ENCODE measurements at regions not wholly inside any gene's neighbourhood (a gene's known extent, or its start where the extent isn't known, plus 50 kb on each side); places are given as distances from the start of the nearest gene placed in this dataset.

DNA sequence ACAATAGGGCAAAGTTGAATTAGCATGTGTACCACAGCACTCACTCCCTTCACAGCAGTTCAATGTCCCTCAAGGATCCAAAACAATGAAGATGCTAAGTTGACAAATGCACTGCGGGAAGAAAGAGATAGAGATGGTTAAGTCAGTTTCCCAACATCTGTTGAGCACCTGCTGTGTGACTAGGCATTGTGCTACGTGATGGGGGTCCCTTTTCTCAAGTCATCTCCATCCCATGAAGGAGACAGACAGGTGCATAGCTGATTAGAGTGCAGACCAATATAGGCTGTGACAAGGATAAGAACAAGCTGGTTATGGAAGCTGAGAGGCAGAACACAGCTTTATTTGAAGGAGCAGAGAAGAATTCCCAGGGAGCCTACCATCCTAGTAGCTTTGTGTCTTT lies 114.2 kb downstream of the HAPSTR1 start:
- DNase-seq, result no peak
- Mint-ChIP-seq H3K4me1 (no peaks in the 10 kb centered on the region), H3K9me3 (no peaks in the 10 kb centered on the region), H3K4me3 (no peak overlapping the region), H3K36me3 (no peaks in the 10 kb centered on the region), H3K27me3 (peaks cover 16% of the 10 kb centered on the region), H3K27ac (no peak overlapping the region)

DNA sequence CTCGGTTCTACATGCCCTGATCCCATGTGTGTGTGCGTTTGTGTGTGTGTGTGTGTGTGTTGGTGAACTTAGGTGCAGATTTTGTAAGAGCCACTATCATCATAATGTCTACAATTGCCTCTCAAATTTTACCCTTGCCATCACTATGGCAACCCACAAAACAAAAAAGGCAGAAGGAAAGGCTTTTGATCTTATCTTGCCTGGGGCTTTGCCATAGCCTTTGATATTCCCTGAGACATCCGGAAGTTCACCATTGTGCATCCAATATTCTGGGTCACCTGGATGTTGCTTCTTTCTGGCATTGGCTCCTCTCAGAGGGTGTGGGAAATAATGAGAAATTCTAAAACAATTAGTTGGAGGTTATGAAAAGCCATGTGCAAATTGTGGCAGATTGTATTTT lies 114.7 kb downstream of the HAPSTR1 start:
- DNase-seq, result no peak
- no peaks in the 10 kb centered on the region for H3K36me3 Mint-ChIP-seq
- no peaks in the 10 kb centered on the region for H3K9me3 Mint-ChIP-seq
- H3K4me1 Mint-ChIP-seq, result no peaks in the 10 kb centered on the region
- H3K4me3 Mint-ChIP-seq, result no peak overlapping the region
- no peak overlapping the region for H3K27ac Mint-ChIP-seq
- H3K27me3 Mint-ChIP-seq, result peaks cover 19% of the 10 kb centered on the region

DNA sequence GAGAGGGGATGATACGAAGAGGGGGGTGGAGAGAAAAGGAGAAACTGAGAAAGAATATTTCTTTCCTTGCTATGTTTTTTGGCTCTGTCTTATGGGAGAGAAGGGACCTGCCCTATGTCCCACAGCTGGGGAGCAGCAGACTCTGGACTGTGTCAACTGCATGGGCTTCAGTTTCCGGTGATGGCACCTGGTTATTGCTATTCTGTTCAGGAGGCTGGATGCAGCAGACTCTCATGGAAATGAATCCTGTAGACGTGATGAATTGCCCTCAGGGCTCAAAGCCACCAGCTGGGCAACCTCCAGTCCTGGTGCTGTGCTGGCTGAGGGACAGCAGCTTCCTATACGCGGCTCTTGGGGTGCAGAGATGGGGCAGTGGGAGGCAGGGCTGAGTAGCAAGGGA lies 121.2 kb downstream of the HAPSTR1 start:
- Mint-ChIP-seq H3K27ac (no peak overlapping the region), H3K4me1 (no peaks in the 10 kb centered on the region)

DNA sequence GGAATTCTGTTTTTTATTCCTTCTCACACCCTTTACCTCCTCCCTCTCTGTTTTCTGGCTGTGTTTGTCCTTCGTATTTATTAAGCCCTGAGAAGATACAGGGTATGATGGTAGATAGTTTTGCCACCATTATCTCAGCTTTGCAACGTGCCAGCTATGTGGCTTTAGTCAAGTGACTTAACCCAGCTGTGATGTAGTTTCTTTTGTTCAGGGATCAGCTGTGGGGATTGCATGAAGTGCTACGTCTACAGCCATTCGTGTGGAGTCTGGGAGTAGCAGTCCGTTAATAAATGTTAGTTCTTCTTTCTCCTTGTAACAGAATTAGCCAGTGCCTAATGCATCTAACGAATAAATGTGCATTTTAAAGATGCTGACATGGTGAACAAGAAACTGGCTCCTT lies 128.4 kb downstream of the HAPSTR1 start:
- H3K36me3 Mint-ChIP-seq, result no peaks in the 10 kb centered on the region

More for the DNA sequence above, 121.2 kb downstream of the HAPSTR1 start:
- Mint-ChIP-seq H3K9me3 (no peaks in the 10 kb centered on the region), H3K36me3 (no peaks in the 10 kb centered on the region), H3K27me3 (peaks cover 12% of the 10 kb centered on the region), H3K4me3 (no peak overlapping the region)
- no peak for DNase-seq

DNA sequence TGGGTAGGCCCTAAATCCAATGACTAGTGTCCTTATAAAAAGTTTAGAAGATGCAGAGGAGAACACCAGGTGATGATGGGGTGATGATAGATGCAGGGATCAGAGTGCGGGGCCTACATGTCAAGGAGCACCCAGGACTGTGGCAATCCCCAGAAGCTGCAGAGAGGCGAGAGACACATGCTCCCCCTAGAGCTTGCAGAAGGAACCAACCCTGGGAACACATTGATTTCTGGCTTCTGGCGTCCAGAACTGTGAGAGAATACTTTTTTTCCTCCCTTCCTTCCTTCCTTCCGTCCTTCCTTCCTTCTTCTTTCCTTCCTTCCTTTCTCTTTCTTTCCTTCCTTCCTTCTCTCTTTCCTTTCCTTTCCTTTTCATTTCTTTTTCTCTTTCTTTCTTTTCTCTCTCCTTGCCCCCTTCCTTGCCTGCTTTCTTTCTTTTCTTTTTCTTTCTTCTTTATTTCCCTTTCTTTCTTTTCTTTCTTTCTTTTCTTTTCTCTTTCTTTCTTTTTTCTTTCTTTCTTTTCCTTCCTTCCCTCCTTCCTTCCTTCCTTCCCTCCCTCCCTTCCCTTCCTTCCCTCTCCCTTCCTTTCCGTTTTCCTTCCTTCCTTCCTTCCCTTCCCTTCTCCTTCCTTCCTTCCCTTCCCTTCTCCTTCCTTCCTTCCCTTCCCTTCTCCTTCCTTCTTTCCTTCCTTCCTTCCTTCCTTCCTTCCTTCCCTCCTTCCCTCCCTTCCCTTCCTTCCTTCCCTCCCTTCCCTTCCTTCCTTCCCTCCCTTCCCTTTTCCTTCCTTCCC lies 134.3 kb downstream of the HAPSTR1 start:
- Mint-ChIP-seq H3K4me1 (no peaks in the 10 kb centered on the region), H3K4me3 (no peak overlapping the region), H3K36me3 (no peaks in the 10 kb centered on the region), H3K9me3 (no peaks in the 10 kb centered on the region), H3K27ac (no peak overlapping the region), H3K27me3 (peaks cover 16% of the 10 kb centered on the region)
- no peak for DNase-seq

More for the DNA sequence above, 128.4 kb downstream of the HAPSTR1 start:
- no peak overlapping the region for H3K4me3 Mint-ChIP-seq
- H3K27me3 Mint-ChIP-seq, result peaks cover 10% of the 10 kb centered on the region
- H3K27ac Mint-ChIP-seq, result no peak overlapping the region
- H3K9me3 Mint-ChIP-seq, result no peaks in the 10 kb centered on the region
- H3K4me1 Mint-ChIP-seq, result no peaks in the 10 kb centered on the region
- no peak for DNase-seq

DNA sequence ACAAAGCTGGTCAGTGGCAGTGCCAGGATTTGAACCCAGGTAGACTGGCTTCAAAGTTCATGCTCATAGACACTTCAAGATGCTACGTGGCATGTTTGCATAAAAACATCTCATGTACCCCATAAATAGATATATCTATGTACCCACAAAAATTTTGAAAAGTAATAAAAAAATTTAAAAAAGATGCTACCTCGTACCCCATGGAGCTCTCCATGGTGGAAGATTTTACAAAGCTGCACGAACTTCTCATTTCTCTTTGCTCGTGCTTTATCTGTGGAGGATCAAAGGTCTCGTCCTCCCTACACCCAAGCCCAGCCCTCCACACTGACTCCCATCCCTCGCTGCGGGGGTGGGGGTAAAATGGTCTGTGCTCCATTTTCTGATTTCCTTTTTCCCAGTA lies 135.5 kb downstream of the HAPSTR1 start:
- Mint-ChIP-seq H3K4me3 (no peak overlapping the region), H3K4me1 (no peaks in the 10 kb centered on the region), H3K36me3 (no peaks in the 10 kb centered on the region), H3K27ac (no peak overlapping the region), H3K27me3 (peaks cover 17% of the 10 kb centered on the region), H3K9me3 (no peaks in the 10 kb centered on the region)
- DNase-seq, result no peak

DNA sequence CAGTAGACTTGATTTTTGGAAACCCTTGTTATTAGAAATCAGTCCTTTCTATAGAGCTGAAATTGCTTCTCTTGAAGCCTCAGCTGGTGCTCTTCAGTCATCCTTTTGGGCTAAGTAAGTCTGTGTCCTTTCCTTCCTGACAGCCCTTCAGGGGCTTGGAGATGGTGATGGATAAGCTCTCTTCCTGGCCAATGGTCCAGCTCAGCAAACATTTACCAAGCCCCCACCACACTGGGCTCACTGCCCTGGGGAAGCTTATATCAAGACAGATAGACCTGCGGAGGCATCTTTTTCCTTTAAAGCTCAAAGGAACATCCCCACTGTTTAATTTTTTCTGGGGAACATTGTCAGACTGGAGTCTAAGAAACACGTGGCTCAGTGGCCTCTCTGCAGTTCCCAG lies 139.6 kb downstream of the HAPSTR1 start:
- H3K4me3 Mint-ChIP-seq, result no peak overlapping the region
- no peak overlapping the region for H3K27ac Mint-ChIP-seq
- no peaks in the 10 kb centered on the region for H3K36me3 Mint-ChIP-seq
- no peak for DNase-seq
- no peaks in the 10 kb centered on the region for H3K4me1 Mint-ChIP-seq
- H3K9me3 Mint-ChIP-seq, result no peaks in the 10 kb centered on the region
- peaks cover 17% of the 10 kb centered on the region for H3K27me3 Mint-ChIP-seq

DNA sequence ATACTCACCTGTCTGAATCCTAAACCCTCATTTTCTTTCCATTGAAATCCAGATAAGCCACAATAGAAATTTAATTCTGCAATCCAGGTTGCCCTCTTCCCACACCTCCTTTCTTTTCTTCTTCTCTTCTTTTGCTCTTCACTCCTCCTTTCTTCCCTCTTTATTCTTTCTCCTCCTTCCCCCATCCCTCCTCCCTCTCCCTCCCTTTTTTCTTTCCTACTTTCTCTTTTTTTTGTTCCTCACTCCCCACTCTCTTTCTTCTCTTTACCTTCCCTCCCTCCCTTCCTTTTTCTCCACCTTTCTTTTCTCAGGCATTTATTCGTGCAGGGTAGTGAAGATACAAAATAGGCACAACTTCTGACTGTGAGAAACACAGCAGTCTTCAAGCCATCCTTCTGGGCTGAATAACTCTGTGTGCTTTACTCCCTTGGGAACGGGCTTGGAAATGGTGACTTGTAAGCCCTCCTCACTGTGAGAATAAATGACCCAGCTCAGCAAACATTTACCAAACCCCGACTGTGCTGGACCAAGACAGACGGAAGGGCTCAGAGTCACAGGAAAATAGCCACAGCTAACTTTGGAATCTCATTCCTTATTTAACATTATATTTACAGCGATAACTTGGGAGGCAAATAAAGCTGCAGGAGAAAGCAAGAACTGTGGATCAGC lies 140.8 kb downstream of the HAPSTR1 start:
- H3K27me3 Mint-ChIP-seq, result peaks cover 10% of the 10 kb centered on the region
- no peak overlapping the region for H3K4me3 Mint-ChIP-seq
- no peaks in the 10 kb centered on the region for H3K36me3 Mint-ChIP-seq
- H3K27ac Mint-ChIP-seq, result no peak overlapping the region
- no peaks in the 10 kb centered on the region for H3K9me3 Mint-ChIP-seq
- no peak for DNase-seq
- H3K4me1 Mint-ChIP-seq, result no peaks in the 10 kb centered on the region

DNA sequence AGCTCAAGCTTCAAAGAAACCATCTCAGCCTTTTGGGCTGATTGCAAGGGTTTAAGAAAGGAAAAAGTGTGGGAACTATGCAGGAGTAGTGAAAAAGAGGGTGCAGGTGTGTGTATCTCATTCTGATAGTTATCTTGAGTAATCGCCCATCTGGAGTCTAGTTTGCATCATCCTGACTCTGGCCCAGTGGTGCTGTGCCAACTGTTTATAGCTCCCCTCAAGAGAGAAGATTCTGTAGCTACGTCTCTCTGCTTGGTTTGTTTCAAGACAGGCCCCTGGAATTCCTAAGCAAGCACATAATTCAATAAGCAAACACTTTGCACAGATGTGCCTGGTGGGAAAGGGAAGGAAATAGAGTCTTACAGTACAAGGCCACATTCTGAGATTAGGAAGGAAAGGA lies 144.4 kb downstream of the HAPSTR1 start:
- Mint-ChIP-seq H3K36me3 (no peaks in the 10 kb centered on the region), H3K27me3 (peaks cover 7% of the 10 kb centered on the region), H3K4me3 (no peak overlapping the region), H3K9me3 (peaks cover 2% of the 10 kb centered on the region), H3K27ac (no peak overlapping the region), H3K4me1 (no peaks in the 10 kb centered on the region)
- DNase-seq, result no peak

DNA sequence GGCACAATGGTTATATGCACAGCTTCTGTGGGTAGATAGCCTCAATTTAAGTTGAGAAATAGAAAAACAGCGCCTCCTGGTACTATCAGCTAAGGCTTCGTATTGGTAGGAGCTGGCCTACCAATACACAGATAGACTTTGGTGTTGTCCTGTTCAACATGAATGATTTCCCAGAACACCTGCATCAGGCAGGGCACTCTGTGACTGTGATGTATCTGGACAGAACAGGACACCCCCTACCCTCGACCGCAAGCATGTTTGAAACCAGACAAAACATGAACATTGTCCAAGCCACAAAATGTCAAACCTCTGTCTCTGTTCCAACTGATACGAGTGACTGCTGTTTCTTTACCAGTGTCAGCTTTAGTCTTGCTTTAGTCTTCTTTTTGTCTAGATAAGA lies 144.9 kb downstream of the HAPSTR1 start:
- Mint-ChIP-seq H3K4me1 (no peaks in the 10 kb centered on the region), H3K36me3 (no peaks in the 10 kb centered on the region), H3K9me3 (peaks cover 2% of the 10 kb centered on the region), H3K27me3 (peaks cover 4% of the 10 kb centered on the region), H3K4me3 (no peak overlapping the region), H3K27ac (no peak overlapping the region)
- DNase-seq, result no peak

DNA sequence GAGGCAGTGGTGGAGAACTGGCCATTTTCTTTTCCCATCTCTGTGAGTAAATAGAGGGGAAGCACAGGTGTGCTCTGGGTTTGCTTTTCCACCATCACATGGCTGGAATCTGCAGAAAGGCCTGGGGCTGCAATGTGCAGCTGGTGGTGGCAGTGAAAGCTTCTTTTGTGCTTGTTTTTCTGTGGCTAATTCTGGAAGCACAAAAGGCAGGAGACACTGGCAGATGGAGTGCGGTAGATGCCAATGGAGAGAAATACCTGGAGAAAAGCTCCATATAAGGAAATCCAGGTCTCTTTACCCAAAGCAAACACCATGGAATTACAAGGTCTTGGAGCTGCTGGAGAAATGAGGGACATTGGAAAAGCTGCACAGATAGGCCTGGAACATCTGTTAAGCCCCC lies 146.9 kb downstream of the HAPSTR1 start:
- Mint-ChIP-seq H3K27ac (no peak overlapping the region), H3K4me1 (no peaks in the 10 kb centered on the region), H3K4me3 (no peak overlapping the region), H3K36me3 (no peaks in the 10 kb centered on the region), H3K9me3 (peaks cover 4% of the 10 kb centered on the region), H3K27me3 (peaks cover 4% of the 10 kb centered on the region)
- DNase-seq, result no peak

DNA sequence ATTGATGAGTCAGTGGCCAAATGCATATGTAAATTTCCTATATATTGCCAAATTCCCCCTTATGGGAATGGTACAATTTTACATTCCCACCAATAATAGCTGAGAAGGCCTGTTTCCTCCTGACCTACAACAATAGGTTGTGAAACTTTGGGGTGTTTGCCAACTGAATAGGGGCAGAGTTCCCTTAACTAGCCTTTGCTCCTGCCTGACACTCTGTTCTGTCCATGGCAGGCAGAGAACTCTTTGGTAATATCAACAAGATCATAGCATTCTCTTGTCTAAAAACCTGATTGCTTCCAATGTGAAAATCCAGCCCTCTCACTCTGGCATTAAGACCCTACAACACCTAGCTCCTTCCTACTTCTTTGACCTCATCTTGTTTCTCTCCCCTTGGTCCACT lies 149.7 kb downstream of the HAPSTR1 start:
- no peaks in the 10 kb centered on the region for H3K36me3 Mint-ChIP-seq
- peaks cover 4% of the 10 kb centered on the region for H3K27me3 Mint-ChIP-seq
- peaks cover 4% of the 10 kb centered on the region for H3K9me3 Mint-ChIP-seq
- no peak overlapping the region for H3K27ac Mint-ChIP-seq
- no peaks in the 10 kb centered on the region for H3K4me1 Mint-ChIP-seq
- H3K4me3 Mint-ChIP-seq, result no peak overlapping the region
- no peak for DNase-seq

DNA sequence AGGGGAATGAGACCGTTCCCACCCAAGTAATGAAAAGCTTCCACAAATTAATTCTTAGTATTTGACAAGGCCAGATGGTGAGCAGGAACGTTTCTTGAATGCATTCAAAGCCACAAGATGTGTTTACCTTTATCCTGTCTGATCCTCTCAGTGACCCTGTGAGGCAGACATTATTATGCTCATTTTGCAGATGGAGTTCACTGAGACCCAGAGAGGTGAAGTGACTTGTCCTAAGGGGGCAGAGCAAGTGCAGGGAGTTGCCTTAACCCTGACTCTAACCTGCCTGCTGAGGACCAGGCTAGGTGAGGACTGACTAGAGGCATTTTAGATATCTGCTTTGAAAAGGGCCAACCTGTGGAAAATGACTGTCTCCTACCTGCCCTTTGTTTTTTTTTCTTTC lies 156.7 kb downstream of the HAPSTR1 start:
- DNase-seq, result no peak
- Mint-ChIP-seq H3K9me3 (no peaks in the 10 kb centered on the region), H3K27me3 (peaks cover 11% of the 10 kb centered on the region), H3K36me3 (no peaks in the 10 kb centered on the region), H3K4me1 (no peaks in the 10 kb centered on the region), H3K27ac (no peak overlapping the region), H3K4me3 (no peak overlapping the region)

DNA sequence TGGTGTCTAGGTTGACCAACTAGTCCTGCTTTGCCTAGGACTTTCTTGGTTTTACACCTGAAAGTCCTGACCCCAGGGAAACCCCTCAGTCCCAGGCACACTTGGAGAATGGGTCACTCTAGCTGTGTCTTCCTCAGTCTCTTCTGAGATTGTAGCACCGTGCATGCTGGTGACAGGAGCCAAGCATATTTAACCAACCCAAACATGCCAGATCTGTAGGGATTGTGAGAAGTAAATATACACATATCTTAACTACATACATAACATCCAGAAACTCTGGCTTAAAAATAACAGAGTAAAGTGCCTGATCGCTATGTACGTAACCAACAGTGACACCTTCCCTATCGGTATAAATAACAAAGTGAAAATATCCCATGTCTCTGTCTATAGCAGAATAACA lies 158.1 kb downstream of the HAPSTR1 start:
- H3K4me3 Mint-ChIP-seq, result no peak overlapping the region

DNA sequence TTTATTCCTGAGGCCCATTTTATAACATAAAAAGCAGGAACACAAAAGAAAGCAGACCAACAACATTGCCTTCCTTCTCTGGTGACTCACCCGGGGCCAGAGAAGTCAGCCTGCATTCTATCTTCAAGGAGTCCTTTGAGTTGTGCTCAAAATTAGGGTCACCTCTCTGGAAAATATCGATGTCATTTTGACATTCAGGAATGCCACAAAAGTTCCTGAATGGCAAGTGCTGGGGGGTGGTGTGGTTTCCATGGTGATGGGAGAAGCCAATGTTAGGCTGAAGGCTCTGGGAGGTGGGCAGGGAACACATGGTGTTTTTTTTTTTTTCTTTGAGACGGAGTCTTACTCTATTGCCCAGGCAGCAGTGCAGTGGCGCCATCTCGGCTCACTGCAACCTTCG lies 159.6 kb downstream of the HAPSTR1 start:
- Mint-ChIP-seq H3K4me1 (no peaks in the 10 kb centered on the region), H3K27ac (no peak overlapping the region), H3K36me3 (no peaks in the 10 kb centered on the region), H3K9me3 (no peaks in the 10 kb centered on the region), H3K27me3 (peaks cover 22% of the 10 kb centered on the region), H3K4me3 (no peak overlapping the region)
- no peak for DNase-seq

More for the DNA sequence above, 158.1 kb downstream of the HAPSTR1 start:
- peaks cover 14% of the 10 kb centered on the region for H3K27me3 Mint-ChIP-seq
- no peaks in the 10 kb centered on the region for H3K4me1 Mint-ChIP-seq
- no peaks in the 10 kb centered on the region for H3K36me3 Mint-ChIP-seq
- DNase-seq, result no peak
- no peak overlapping the region for H3K27ac Mint-ChIP-seq
- no peaks in the 10 kb centered on the region for H3K9me3 Mint-ChIP-seq

DNA sequence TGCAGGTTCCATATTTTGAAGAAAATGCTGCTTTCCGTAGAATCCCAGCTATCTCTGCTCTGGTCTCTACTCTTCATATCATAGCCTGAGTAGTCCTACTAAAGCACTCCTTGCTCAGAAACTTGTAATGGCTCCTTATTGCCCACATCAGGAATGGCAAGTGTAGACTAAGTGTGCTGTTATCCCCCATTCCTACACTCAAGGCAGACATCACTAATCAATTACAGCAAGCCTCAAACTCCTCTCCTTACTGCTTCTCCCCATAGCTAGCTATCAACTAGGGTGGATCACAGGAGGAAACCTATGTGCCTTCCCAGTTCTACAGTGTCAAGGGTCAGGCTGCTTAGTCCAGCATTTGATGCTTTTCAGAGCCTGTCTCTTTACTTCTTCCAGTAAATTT lies 163.4 kb downstream of the HAPSTR1 start:
- no peaks in the 10 kb centered on the region for H3K4me1 Mint-ChIP-seq
- no peak overlapping the region for H3K27ac Mint-ChIP-seq
- H3K36me3 Mint-ChIP-seq, result no peaks in the 10 kb centered on the region
- H3K27me3 Mint-ChIP-seq, result peaks cover 31% of the 10 kb centered on the region
- DNase-seq, result no peak
- H3K9me3 Mint-ChIP-seq, result no peaks in the 10 kb centered on the region
- no peak overlapping the region for H3K4me3 Mint-ChIP-seq
